Dermis microvascular lymphatic vessel endothelial cell (primary cell): ENCODE measurements at regions not wholly inside any gene's neighbourhood (a gene's known extent, or its start where the extent isn't known, plus 50 kb on each side); places are given as distances from the start of the nearest gene placed in this dataset.

ENCODE experiments used
- DNase-seq, 2 donors: peaks; one replicate each; pipeline versions ENCODE4 v3.0.0 to v3.0.0-alpha.2; 2010; ENCODE audit warnings: low read depth in 2 of 2

- peak in 1 of 2 donors; percentile 12 for DNase-seq
These were observed 60.4 kb upstream of the RSPO3 start for GRCh38 chr6:127058027-127058426.

DNA sequence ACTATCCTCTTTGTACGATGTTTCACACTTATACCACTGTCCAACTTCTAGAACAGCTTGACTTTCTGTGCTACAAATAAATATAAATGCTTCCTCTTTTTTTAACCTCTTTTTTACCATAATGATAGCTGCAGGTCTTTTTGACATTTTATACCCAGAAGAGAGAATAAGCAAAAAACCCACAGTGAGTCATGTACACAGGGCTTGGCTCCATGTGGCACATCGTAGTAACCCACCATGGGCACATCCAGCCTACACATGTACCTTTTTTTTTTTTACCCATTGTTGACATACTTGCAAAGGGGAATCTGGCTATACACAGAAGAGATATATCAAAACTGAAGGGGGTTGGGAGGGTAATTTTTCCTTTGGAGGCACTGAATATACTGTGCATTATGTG lies 59.5 kb upstream of the RSPO3 start:
- no peak for DNase-seq
